SKM-1 (cell line): ENCODE measurements at regions not wholly inside any gene's neighbourhood (a gene's known extent, or its start where the extent isn't known, plus 50 kb on each side); places are given as distances from the start of the nearest gene placed in this dataset.
"Not testable (repeated sequence)": the region's sequence is repeated elsewhere in the genome, so short reads cannot be mapped to it uniquely, and the experiment has no call there.

ENCODE experiments used
- DNase-seq: peaks from one replicate; lab custom pipeline; 2025; ENCODE audit not compliant: unreplicated experiment; lab: John Stamatoyannopoulos, UW

DNA sequence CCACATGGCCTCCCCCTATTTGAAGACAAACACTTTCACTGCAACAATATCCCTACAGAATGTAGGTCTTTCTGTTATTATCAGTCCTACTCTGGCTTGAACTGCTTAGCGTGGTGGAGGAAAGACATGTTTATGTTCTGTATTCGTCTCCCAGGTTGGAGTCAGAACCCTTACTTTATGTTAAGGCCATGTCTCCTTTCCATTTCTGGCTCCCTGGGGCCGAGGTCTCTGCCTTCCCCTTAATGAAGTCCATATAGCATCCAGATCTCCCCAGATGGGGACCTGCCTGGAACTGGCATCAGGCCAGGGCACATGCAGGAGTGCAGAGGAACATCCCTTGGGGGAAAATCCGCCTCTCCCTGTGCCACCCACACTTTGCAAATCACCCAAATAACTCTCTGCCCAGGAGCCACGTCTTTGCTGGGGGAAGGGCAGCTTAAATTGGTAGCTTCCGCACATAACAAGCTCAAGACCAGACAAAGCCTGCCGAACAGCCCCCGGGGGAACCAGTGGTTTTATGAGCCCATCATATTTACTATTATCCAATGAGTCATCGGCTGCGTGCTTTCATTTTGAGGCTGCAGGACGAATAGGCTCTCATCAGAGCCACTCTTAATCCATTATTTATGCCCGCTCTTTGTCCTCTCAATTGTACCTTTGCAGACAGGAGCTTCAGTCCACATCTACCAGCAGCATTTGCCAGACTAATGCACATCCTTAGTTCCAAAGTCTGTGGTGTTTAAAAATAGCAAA lies 237.0 kb downstream of the UACA start:
- no peak for DNase-seq

DNA sequence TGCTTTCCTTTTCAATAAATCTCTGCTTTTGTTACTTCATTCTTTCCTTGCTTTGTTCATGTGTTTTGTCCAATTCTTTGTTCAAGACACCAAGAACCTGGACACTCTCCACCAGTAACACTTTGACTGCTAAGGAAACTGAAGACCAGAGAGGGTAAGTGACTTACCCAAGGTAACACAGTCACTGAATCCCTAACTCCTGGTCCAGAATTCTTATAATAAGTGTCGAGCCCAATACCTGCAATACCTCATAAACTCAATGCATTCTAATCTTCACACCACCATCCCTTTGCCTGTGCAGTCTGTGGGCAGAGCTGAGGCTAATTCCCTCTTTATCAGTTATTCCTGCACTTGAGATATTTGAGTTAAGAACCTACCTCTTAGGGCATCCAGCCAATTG lies 237.8 kb downstream of the UACA start:
- no peak for DNase-seq

DNA sequence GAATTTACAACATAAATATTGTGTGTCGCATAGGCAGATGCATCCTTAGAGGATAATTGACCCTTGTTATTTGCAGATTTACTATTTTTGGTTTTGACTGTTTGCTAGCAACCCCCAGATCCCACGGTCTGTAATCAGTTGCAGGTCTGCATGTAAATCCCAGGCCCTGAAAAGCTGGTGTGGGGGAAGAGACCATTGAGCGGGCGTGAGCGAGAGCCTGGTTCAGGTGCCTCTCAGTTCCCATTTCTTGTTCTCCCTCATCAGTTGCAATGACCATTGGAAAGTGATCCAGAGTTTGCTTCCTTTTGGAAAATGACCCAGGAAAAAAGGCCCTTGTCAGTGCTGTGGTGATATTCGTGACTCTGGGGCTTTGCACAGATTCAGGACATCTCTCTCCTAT lies 238.9 kb downstream of the UACA start:
- no peak for DNase-seq

DNA sequence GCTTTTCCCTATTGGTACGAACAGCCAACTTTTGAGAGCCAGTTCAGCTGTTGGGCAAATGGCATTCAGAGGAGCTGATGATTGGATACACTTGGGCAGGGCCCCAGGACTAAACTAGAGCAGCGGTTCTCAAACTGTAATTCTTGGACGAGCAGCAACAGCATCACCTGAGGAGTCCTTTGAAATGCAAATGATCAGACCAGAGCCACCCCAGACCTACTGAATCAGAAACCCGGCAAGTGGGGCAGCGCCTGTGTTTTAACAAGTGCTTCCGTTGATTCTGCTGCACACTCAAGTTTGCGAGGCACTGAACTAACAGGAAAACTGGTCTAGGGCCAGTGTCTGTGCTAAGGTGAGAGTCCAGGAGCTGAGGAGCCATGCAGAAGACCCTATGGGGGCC lies 239.7 kb downstream of the UACA start:
- no peak for DNase-seq

- no peak for DNase-seq
Observed at GRCh38 chr15:70523192-70523591, 240.2 kb downstream of the UACA start.

GRCh38 chr15:70522323-70522966 lies 240.9 kb downstream of the UACA start:
- no peak for DNase-seq

- DNase-seq = no peak
Observed at GRCh38 chr15:70521576-70522322, 241.6 kb downstream of the UACA start.

GRCh38 chr15:70519616-70520015 lies 243.7 kb downstream of the UACA start:
- DNase-seq = no peak

DNA sequence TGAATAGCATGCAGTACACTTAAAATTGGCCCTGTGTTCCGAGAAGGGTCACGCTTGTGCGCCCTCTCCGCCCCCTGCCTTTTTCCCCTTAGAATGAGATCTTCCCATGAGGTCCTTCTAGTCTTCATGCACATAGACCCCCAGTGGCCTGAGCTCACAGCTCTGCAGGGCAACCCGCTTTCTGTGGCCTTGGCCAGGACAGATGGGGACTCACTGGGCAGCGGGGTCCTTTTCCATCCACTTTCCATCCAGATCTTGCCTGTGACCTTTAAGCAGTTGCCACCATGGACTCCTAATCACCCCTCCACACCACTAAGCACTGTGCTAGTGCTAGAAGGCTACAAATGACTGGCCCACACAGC lies 244.4 kb downstream of the UACA start:
- DNase-seq = no peak

GRCh38 chr15:70518201-70519003 lies 245.0 kb downstream of the UACA start:
- no peak for DNase-seq

DNA sequence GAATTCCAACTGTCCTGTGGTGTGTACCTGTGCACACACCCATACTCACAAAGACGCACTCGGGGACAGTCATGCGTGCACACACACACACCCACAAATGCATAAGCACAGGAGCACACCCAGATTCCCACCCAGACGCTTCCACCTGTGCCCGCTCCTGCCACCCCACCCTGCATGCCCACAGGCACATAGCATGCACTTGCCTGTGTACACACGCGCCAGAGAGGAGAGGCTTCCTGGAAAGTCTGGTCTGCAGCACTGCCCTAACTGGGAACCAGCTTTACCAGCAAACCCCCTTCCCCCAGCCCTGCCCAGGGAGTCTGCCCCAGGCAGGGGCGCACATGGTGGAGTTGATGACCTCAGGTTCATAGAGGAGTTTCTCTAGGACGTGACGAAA lies 246.2 kb downstream of the UACA start:
- DNase-seq = no peak

DNA sequence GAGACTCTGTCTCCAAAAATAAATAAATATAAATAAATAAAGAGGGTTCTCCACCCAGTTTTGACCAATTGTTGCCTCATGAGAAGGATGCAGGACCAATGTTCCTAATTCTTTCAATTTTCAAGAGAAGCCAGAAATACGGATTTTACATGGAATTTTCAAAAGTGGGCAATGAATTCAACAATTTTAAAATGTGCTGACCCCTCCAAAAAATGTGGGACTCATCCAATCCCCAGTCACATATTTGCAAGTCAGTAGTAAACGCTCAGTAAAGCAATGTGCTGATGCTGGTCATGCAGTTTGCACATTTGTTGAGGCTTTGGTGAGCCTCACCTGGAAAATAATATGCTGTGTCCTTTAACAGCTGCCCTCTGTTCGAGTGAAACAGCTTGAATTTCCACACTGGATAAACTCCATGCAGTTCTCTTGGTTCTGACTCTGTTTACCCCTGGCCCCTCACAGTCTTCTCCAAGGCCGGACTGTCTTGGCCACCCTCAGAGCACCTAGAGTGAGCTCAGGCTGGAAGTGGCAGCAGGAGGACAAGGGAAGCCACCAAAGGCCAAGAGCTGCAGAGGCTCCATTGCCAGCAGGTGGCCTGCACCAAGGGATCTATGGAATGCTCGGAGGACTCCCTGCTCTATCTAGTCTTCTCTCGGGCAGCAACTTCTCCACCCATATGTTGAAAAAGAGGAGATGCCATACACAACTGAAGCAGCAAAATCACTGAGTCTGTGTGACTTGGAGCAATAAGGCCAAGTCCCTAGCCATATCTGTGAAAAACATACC lies 246.8 kb downstream of the UACA start:
- DNase-seq = no peak

- no peak for DNase-seq
Observed at GRCh38 chr15:70514251-70514650, 249.1 kb downstream of the UACA start.

DNA sequence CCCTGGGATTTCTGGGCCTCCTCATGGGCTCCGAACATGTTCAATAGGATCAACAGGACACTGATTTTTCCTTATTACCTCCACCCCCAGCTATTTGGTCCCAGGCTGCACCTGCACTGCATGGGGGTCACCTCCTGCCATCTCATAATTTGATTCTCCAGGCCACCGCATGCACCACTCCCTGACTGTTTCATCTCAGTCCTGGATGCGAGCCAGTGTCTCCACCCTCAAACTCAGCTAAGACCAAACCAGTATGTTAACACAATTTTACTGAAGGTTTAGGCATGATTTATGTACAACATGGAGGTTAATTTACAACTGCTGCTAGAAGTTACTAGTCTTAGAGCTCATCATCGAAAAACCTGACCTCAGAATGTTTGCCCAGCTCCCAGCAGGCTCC lies 249.5 kb downstream of the UACA start:
- no peak for DNase-seq

GRCh38 chr15:70512772-70513362 lies 250.5 kb downstream of the UACA start:
- peak; percentile 45 for DNase-seq

- not testable (repeated sequence) for DNase-seq
Observed at GRCh38 chr15:70511972-70512587, 251.3 kb downstream of the UACA start.

DNA sequence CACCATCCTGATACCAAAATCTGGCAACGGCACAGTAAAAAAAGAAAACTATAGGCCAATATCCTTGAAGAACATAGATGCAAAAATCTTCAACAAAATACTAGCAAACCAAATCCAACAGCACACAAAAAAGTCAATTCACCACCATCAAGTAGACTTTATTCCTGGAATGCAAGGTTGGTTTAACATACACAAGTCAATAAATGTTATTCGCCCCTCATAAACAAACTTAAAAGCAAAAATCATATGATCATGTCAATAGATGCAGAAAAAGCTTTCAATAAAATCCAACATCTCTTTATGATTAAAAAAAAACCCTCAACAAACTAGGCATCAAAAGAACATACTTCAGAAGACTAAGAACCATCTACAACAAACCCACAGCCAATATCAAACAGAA lies 252.9 kb downstream of the UACA start:
- DNase-seq = no peak

- no peak for DNase-seq
Observed at GRCh38 chr15:70509731-70510143, 253.6 kb downstream of the UACA start.

DNA sequence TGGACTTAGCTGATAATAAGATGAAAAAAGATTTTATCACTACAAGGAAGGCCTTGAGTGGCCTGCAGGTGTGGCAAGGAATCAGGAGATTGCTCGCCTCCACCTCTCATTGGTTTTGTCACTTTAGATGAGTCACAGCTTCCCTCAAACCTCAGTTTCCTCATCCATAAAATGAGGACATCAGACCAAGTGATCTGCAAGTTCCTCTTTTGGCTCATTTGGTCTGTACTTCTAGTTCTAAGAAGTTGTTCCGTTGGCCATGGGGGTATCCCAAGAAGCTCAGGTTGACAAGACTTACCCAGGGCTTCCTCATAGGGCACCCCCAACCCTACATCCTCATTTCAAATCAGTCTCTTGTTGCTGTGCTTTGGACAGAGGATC lies 254.1 kb downstream of the UACA start:
- peak; percentile 91 for DNase-seq
